GM23338 (cell line): ENCODE measurements at regions not wholly inside any gene's neighbourhood (a gene's known extent, or its start where the extent isn't known, plus 50 kb on each side); places are given as distances from the start of the nearest gene placed in this dataset.

Experiments used
- ATAC-seq: fragments of 200-7000 bp; cut with Tn5 transposase; 3 replicates; pipeline ENCODE4 v1.9.1; 2020
- DNase-seq: peaks from one replicate; pipeline ENCODE4 v3.0.0-alpha.2; 2015; ENCODE audit warnings: low spot score
- H2AFZ ChIP-seq: fragments of 200-600 bp; sonication (generic); 2 replicates; pipeline ENCODE4 v1.8.0; 2016; ENCODE audit warnings: antibody characterized with exemption, mild to moderate bottlenecking, moderate library complexity
- H3F3A ChIP-seq: fragments of 200-600 bp; sonication (generic); replicated peaks from 2 replicates; pipeline ENCODE4 v1.8.0; 2017; ENCODE audit warnings: antibody characterized with exemption, mixed run types, low read depth
- H3K27ac ChIP-seq: fragments of 200-600 bp; sonication (generic); 2 replicates; pipeline ENCODE4 v1.6.1; 2016; ENCODE audit warnings: low read depth
- H3K27me3 ChIP-seq: fragments of 200-600 bp; sonication (generic); 2 replicates; pipeline ENCODE4 v1.8.0; 2016; ENCODE audit warnings: mild to moderate bottlenecking, mixed run types, moderate library complexity; ENCODE audit not compliant: insufficient read depth
- H3K36me3 ChIP-seq: fragments of 200-600 bp; sonication (generic); 2 replicates; pipeline ENCODE4 v1.8.0; 2016; ENCODE audit warnings: mild to moderate bottlenecking; ENCODE audit not compliant: insufficient read depth
- H3K4me1 ChIP-seq: fragments of 200-600 bp; sonication (generic); 2 replicates; pipeline ENCODE4 v1.8.0; 2016; ENCODE audit warnings: mild to moderate bottlenecking, moderate library complexity; ENCODE audit not compliant: insufficient read depth
- H3K4me2 ChIP-seq: fragments of 200-600 bp; sonication (generic); 2 replicates; pipeline ENCODE4 v1.7.1; 2017; ENCODE audit warnings: mixed run types
- H3K4me3 ChIP-seq: fragments of 200-600 bp; sonication (generic); 2 replicates; pipeline ENCODE4 v1.6.1; 2016; ENCODE audit warnings: mixed run types
- H3K79me2 ChIP-seq: fragments of 200-600 bp; sonication (generic); replicated peaks from 2 replicates; pipeline ENCODE4 v1.8.0; 2017; ENCODE audit warnings: mild to moderate bottlenecking; ENCODE audit not compliant: insufficient read depth
- H3K9me2 ChIP-seq: fragments of 200-600 bp; sonication (generic); 2 replicates; pipeline ENCODE4 v1.8.0; 2017; ENCODE audit not compliant: insufficient read depth
- H4K20me1 ChIP-seq: fragments of 200-600 bp; sonication (generic); replicated peaks from 2 replicates; pipeline ENCODE4 v1.8.0; 2017; ENCODE audit warnings: mild to moderate bottlenecking; ENCODE audit not compliant: insufficient read depth
- H3K27ac Mint-ChIP-seq: 2 replicates; pipeline ENCODE4 v1.8.0; 2020; ENCODE audit warnings: inconsistent platforms, mild to moderate bottlenecking, moderate library complexity, mixed read lengths
- H3K27me3 Mint-ChIP-seq: 3 replicates; pipeline ENCODE4 v1.8.0; 2022; ENCODE audit warnings: low read depth, mild to moderate bottlenecking, moderate library complexity, mixed read lengths, inconsistent platforms; ENCODE audit not compliant: insufficient read depth, poor library complexity
- H3K36me3 Mint-ChIP-seq: 3 replicates; pipeline ENCODE4 v1.8.0; 2021; ENCODE audit warnings: low read depth, mild to moderate bottlenecking, inconsistent platforms, moderate library complexity, mixed read lengths
- H3K4me1 Mint-ChIP-seq: 3 replicates; pipeline ENCODE4 v1.8.0; 2020; ENCODE audit warnings: mild to moderate bottlenecking, inconsistent platforms, mixed read lengths
- H3K4me3 Mint-ChIP-seq: 3 replicates; pipeline ENCODE4 v1.8.0; 2021; ENCODE audit warnings: moderate library complexity, mild to moderate bottlenecking, inconsistent platforms, mixed read lengths
- H3K9me3 Mint-ChIP-seq: 3 replicates; pipeline ENCODE4 v1.8.0; 2020; ENCODE audit warnings: moderate library complexity, mild to moderate bottlenecking, inconsistent platforms, mixed read lengths
- EZH2 ChIP-seq: fragments of 200-600 bp; sonication (generic); IDR thresholded peaks from one replicate; pipeline ENCODE4 v1.8.0; 2017; ENCODE audit warnings: antibody characterized with exemption, mild to moderate bottlenecking, low read depth; ENCODE audit not compliant: unreplicated experiment
- JUNB ChIP-seq: IDR thresholded peaks from one replicate; pipeline ENCODE4 v1.6.1; 2016; ENCODE audit warnings: antibody characterized with exemption; ENCODE audit not compliant: unreplicated experiment
- TF ChIP-seq, protein P1 (sequence below): fragments of 250-450 bp; sonication (Bioruptor Pico); IDR thresholded peaks from 2 replicates; pipeline ENCODE4 v1.5.0; 2020; ENCODE audit warnings: mild to moderate bottlenecking, moderate library complexity
- TF ChIP-seq, protein P2 (sequence below), 2 experiments: fragments of 200-600 bp in 1 of 2; sonication (generic) in 1 of 2; conservative IDR thresholded peaks; 2 replicates each; pipeline versions ENCODE4 v1.5.1 to v1.6.1; 2016 to 2017; ENCODE audit warnings: antibody characterized with exemption in 2 of 2, low read depth in 2 of 2, mild to moderate bottlenecking in 2 of 2, moderate library complexity in 1 of 2

DNA sequence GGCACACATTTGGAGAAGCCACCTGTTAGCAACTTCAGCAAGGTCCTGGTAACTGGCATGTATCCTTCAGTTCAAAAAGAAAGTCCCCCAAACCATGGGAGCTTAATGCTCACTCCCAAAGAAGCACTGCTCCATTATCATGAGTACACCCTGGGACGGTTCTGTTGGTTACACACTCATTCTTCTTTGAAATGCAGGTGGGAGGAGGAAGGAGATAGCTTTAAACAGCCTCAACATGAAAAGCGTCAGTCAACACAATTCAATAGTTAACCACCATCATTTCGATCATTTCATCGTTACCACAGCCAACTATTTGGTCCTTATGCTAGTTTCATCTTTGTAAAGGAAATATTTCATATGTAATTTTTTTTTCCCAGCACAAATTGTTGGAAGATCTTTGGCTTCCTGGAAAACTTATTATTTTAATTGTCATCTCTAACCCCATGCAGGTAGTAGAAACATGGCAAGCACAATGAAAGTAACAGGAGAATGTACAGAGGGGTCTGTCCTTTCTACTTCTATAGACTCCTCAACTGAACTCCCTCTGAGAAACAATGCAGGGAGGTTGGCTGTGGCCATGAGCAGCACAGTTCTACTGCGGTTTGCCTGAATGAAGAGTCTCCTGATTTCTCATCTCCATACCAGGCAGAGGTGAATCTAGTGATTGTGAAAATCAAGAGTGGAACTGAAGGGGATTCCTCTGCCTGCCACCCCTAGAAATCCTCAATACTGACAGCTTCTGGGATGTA is 196.4 kb upstream of the FOXN3 start (continued):
- TF ChIP-seq, protein P1, sequence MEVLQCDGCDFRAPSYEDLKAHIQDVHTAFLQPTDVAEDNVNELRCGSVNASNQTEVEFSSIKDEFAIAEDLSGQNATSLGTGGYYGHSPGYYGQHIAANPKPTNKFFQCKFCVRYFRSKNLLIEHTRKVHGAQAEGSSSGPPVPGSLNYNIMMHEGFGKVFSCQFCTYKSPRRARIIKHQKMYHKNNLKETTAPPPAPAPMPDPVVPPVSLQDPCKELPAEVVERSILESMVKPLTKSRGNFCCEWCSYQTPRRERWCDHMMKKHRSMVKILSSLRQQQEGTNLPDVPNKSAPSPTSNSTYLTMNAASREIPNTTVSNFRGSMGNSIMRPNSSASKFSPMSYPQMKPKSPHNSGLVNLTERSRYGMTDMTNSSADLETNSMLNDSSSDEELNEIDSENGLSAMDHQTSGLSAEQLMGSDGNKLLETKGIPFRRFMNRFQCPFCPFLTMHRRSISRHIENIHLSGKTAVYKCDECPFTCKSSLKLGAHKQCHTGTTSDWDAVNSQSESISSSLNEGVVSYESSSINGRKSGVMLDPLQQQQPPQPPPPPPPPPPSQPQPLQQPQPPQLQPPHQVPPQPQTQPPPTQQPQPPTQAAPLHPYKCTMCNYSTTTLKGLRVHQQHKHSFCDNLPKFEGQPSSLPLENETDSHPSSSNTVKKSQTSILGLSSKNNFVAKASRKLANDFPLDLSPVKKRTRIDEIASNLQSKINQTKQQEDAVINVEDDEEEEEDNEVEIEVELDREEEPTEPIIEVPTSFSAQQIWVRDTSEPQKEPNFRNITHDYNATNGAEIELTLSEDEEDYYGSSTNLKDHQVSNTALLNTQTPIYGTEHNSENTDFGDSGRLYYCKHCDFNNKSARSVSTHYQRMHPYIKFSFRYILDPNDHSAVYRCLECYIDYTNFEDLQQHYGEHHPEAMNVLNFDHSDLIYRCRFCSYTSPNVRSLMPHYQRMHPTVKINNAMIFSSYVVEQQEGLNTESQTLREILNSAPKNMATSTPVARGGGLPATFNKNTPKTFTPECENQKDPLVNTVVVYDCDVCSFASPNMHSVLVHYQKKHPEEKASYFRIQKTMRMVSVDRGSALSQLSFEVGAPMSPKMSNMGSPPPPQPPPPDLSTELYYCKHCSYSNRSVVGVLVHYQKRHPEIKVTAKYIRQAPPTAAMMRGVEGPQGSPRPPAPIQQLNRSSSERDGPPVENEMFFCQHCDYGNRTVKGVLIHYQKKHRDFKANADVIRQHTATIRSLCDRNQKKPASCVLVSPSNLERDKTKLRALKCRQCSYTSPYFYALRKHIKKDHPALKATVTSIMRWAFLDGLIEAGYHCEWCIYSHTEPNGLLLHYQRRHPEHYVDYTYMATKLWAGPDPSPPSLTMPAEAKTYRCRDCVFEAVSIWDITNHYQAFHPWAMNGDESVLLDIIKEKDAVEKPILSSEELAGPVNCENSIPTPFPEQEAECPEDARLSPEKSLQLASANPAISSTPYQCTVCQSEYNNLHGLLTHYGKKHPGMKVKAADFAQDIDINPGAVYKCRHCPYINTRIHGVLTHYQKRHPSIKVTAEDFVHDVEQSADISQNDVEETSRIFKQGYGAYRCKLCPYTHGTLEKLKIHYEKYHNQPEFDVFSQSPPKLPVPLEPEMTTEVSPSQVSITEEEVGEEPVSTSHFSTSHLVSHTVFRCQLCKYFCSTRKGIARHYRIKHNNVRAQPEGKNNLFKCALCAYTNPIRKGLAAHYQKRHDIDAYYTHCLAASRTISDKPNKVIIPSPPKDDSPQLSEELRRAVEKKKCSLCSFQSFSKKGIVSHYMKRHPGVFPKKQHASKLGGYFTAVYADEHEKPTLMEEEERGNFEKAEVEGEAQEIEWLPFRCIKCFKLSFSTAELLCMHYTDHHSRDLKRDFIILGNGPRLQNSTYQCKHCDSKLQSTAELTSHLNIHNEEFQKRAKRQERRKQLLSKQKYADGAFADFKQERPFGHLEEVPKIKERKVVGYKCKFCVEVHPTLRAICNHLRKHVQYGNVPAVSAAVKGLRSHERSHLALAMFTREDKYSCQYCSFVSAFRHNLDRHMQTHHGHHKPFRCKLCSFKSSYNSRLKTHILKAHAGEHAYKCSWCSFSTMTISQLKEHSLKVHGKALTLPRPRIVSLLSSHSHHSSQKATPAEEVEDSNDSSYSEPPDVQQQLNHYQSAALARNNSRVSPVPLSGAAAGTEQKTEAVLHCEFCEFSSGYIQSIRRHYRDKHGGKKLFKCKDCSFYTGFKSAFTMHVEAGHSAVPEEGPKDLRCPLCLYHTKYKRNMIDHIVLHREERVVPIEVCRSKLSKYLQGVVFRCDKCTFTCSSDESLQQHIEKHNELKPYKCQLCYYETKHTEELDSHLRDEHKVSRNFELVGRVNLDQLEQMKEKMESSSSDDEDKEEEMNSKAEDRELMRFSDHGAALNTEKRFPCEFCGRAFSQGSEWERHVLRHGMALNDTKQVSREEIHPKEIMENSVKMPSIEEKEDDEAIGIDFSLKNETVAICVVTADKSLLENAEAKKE (CRISPR knock-in tag): no peak

DNA sequence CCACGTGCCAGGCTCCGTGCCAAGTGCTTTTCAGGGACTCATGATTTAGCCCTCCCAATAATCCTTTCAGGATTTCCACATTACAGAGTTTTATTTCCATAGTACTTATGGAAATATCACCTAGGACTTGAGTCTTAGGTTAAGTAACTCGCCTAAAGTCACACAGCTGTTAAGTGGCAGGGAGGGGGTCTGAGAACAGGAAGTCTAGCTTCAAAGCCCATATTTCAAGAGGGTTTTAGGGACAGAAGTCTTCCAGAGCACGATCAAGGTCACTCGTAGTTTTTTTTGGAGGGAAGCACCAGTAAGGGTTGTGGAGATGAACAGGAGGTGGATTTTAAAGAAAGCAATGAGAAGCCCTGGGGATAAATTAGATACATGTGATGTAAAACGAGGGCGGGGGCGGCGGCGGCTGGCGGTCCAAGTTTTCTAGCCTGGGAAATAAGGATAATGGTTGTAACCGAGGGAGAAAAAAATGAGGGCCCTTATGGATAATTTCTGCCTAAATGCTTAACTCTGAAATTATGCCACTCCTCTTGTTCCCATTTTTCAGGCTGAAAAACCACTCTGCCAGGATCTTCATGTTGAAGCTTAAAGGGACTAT is 192.6 kb upstream of the FOXN3 start:
- Mint-ChIP-seq H3K27me3 (peaks cover 13% of the 10 kb centered on the region), H3K27ac (peak overlapping the region; percentile 12; the same call in 1 of the 2 replicates), H3K9me3 (peaks cover 3% of the 10 kb centered on the region; the same call in 1 of the 3 replicates), H3K36me3 (peaks cover 45% of the 10 kb centered on the region), H3K4me1 (peaks cover 42% of the 10 kb centered on the region), H3K4me3 (no peak overlapping the region)
- ATAC-seq (no peak), DNase-seq (no peak)
- Histone ChIP-seq H3F3A (peaks cover 6% of the 10 kb centered on the region; the same call in 1 of the 2 replicates), H3K4me1 (peaks cover 48% of the 10 kb centered on the region), H3K4me2 (no peak overlapping the region), H3K36me3 (no peaks in the 10 kb centered on the region), H3K9me2 (no peaks in the 10 kb centered on the region), H3K4me3 (no peak overlapping the region), H3K27ac (0 out of 2 replicates have a peak overlapping the region, but pooled peaks have one; percentile 52), H3K27me3 (no peaks in the 10 kb centered on the region), H3K79me2 (peaks cover 100% of the 10 kb centered on the region), H4K20me1 (no peaks in the 10 kb centered on the region), H2AFZ (no peak overlapping the region)
- TF ChIP-seq, protein P2, sequence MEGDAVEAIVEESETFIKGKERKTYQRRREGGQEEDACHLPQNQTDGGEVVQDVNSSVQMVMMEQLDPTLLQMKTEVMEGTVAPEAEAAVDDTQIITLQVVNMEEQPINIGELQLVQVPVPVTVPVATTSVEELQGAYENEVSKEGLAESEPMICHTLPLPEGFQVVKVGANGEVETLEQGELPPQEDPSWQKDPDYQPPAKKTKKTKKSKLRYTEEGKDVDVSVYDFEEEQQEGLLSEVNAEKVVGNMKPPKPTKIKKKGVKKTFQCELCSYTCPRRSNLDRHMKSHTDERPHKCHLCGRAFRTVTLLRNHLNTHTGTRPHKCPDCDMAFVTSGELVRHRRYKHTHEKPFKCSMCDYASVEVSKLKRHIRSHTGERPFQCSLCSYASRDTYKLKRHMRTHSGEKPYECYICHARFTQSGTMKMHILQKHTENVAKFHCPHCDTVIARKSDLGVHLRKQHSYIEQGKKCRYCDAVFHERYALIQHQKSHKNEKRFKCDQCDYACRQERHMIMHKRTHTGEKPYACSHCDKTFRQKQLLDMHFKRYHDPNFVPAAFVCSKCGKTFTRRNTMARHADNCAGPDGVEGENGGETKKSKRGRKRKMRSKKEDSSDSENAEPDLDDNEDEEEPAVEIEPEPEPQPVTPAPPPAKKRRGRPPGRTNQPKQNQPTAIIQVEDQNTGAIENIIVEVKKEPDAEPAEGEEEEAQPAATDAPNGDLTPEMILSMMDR (conservative IDR thresholded peaks at IDR 0.05; ENCODE audit: low read depth in 2 of 2): no peak
- no peak for TF ChIP-seq JUNB
- no peak for TF ChIP-seq EZH2
- TF ChIP-seq, protein P1 (CRISPR knock-in tag): no peak
